ENCODE measurements at regions not wholly inside any gene's neighbourhood (a gene's known extent, or its start where the extent isn't known, plus 50 kb on each side); places are given as distances from the start of the nearest gene placed in this dataset.

DNA sequence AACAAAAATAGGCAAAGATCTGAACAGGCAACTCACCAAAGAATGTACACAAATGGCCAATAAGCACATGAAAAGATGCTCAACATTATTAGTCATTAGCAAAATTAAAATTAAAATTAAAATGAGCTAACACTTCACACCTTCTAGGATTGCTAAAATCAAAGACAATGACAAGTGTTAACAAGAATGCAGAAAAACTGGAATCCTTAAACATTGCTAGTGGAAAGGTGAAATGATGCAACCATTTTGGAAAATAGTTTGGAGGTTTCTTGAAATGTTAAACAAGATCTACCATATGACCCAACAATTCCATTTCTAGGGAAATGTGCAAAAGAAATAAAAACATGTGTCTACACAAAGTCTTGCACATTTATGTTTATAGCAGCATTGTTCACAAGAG is 75.5 kb upstream of the DST start:
- TF ChIP-seq ZFX (IDR thresholded peaks at IDR 0.05), result no peak
- TF ChIP-seq, protein P1, sequence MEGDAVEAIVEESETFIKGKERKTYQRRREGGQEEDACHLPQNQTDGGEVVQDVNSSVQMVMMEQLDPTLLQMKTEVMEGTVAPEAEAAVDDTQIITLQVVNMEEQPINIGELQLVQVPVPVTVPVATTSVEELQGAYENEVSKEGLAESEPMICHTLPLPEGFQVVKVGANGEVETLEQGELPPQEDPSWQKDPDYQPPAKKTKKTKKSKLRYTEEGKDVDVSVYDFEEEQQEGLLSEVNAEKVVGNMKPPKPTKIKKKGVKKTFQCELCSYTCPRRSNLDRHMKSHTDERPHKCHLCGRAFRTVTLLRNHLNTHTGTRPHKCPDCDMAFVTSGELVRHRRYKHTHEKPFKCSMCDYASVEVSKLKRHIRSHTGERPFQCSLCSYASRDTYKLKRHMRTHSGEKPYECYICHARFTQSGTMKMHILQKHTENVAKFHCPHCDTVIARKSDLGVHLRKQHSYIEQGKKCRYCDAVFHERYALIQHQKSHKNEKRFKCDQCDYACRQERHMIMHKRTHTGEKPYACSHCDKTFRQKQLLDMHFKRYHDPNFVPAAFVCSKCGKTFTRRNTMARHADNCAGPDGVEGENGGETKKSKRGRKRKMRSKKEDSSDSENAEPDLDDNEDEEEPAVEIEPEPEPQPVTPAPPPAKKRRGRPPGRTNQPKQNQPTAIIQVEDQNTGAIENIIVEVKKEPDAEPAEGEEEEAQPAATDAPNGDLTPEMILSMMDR (conservative IDR thresholded peaks at IDR 0.05), result no peak
- no peak overlapping the region for H3K27ac ChIP-seq

DNA sequence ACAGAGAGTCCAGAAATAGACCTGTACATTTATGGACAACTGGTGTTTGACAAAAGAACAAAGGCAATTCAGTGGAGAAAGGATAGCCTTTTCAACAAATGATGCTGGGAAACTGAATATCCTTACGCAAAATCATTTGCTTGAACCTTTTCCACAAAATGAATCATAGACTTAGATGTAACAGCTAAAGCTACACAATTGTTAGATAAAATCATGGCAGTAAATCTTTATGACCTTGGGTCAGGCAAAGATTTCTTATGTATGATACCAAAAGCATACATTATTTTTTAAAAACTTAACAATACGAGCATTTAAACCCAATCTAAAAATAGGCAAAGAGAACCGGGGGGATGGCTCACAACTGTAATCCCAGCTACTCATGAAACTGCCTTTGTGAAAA is 73.5 kb upstream of the DST start:
- H3K27ac ChIP-seq, result no peak overlapping the region
- no peak for TF ChIP-seq ZFX (IDR thresholded peaks at IDR 0.05)
- TF ChIP-seq, protein P1 (conservative IDR thresholded peaks at IDR 0.05), result no peak

DNA sequence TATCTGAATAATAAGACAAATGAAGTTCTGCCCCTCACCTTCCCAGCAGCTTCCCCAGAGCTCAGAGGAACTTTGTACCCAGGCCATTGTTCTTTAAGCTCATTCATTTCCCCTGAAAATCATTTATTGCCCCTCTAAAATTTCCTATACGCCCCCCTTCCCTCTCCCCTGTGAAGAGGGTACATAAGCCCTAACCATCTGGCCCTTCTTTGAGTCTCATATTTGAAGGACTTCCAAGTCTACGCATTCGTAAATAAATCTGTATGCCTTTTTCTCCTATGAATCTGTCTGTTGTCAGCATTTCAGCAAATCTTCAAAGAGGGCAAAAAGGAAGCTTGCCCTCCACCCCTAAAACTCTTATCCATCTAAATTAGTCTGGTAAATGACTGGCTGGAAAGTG is 73.1 kb upstream of the DST start:
- no peak overlapping the region for H3K27ac ChIP-seq
- no peak for TF ChIP-seq ZFX (IDR thresholded peaks at IDR 0.05)

DNA sequence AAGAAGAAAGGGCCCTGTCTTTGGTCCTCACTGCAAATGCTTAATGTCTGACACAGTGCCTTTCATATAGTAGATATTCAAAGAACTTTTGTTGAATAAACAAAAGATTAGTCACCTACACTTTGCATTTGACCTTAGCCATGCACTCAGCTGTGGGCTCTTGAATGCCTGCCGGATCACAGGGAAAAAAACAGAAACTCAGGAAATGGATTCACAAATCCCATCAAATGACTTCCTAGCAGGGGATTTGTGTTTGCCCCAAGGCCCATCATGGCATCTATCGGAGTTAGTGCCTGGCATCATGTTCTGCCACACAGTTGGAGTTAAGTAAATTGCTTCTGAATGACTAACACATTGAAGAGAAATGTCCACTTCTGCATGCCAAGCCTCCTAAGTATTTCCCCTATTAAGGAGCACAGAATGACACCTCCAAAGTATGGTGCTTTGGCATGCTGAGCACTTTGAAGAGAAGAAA is 72.3 kb upstream of the DST start:
- TF ChIP-seq ZFX (IDR thresholded peaks at IDR 0.05), result no peak
- TF ChIP-seq, protein P1 (conservative IDR thresholded peaks at IDR 0.05), result no peak
- no peak overlapping the region for H3K27ac ChIP-seq

DNA sequence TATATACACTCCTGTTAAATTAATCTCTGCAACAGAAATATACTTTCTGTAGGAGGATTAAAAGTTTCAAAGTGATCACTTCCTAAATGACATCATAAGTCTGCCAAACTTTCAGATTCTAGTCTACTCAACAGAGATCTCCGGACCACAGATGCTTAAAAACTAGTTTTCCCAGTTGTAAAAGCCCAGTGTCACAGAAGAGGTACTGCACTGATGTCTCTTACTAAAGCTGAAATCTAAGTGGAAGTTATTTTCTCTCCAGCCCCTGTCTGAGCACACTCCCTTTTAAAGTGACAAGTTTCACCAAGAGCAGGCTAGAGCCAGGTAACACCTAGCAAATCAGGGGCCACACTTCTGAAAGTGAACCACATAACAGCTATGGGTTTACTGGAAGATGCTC is 71.6 kb upstream of the DST start:
- no peak for TF ChIP-seq ZFX (IDR thresholded peaks at IDR 0.05)
- TF ChIP-seq, protein P1 (conservative IDR thresholded peaks at IDR 0.05), result no peak
- no peak overlapping the region for H3K27ac ChIP-seq

DNA sequence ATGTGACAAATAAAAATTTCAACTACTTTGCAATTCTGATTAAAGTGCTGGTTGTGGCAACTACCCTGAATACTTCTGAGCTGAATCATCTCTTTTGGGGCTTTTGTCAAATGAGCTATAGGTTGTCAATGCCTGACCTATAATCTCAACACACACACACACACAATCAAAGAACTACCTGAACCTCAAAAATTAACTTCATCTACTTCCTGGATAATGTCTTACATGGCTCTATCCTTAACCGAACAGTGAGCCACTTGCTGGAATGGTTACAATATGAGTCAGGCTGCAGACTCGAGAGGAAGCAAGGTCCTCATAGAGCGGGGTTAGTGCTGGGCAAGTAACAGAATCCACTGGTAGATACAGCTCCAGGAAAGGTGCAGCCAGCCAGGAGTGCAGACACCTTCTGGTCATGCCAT is 70.6 kb upstream of the DST start:
- no peak overlapping the region for H3K27ac ChIP-seq
- no peak for TF ChIP-seq ZFX (IDR thresholded peaks at IDR 0.05)
- TF ChIP-seq, protein P1 (conservative IDR thresholded peaks at IDR 0.05), result no peak

DNA sequence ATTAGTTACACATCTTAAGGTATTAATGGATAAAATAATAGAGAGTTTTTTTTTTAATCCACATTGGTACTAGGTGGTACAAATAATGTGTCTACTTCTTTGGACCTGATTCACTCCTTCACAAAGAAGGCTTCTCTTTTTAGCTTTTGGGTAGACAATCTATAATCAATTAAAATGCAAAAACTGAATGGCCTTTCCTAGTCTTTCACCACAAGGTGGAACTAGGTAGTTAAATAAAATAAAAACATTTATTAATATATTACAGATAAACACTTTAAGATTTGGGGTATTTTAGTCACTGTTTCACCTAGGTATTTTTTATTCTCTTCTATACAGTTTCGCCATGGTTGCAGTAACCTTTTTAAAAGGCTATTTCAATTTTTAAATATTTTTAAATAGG is 68.3 kb upstream of the DST start:
- TF ChIP-seq, protein P1 (conservative IDR thresholded peaks at IDR 0.05), result peak; percentile 30
- TF ChIP-seq ZFX (IDR thresholded peaks at IDR 0.05), result no peak

DNA sequence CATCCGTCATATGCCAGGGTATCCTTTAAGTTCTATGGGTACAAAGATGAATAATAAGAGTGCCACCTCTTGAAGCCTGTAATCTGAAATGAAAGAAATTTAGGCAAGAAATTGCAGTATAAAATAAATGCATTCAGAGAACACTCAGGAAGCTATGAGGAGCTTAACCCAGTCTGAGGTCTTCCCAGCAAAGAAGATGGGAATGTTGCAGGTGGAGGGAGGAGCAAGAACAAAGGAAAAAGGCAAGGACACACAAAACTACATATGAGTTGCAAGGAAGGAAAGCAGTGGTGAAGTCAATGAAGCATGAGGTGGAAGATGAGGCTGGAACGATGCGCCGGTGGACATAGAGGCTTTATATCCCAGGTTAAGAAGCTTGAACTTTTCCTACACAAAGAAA is 67.0 kb upstream of the DST start:
- no peak overlapping the region for H3K27ac ChIP-seq
- no peak for TF ChIP-seq ZFX (IDR thresholded peaks at IDR 0.05)
- TF ChIP-seq, protein P1 (conservative IDR thresholded peaks at IDR 0.05), result no peak

More for the DNA sequence above, 68.3 kb upstream of the DST start:
- no peak overlapping the region for H3K27ac ChIP-seq
